ENCODE measurements at regions not wholly inside any gene's neighbourhood (a gene's known extent, or its start where the extent isn't known, plus 50 kb on each side); places are given as distances from the start of the nearest gene placed in this dataset.

DNA sequence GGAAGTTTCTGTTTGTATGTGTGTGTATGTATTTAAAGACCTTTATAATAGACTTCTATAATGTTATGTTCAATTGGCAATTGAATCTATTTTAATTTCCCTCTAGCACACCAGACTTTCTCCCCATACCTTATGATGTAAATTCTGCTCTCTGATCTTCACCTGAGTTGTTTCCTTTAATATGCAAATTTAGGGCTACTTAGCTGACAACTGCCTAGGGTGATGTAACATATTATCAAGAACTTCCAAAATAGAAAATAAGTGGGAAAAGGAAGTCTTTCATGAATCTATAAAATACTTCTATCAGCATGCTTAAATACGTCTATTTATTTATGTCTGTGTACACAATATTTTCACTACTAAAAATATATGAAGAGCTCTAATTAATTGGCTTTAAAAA, 923.5 kb upstream of the CDH10 start (continued):
- TF ChIP-seq REST (IDR thresholded peaks at IDR 0.05; ENCODE audit: low read depth, low read length) (no peak), GATA2 (CRISPR knock-in tag; IDR thresholded peaks at IDR 0.05) (no peak), ZBTB33 (IDR thresholded peaks at IDR 0.05; ENCODE audit: borderline replicate concordance, low read depth) (no peak), MEF2A (IDR thresholded peaks at IDR 0.05; ENCODE audit: borderline replicate concordance, low read depth) (no peak), NRF1 (IDR thresholded peaks at IDR 0.05; ENCODE audit: low read depth, low read length) (no peak), FOSL2 (IDR thresholded peaks at IDR 0.05; ENCODE audit: borderline replicate concordance, low read depth) (no peak)
- TF ChIP-seq, protein P1, sequence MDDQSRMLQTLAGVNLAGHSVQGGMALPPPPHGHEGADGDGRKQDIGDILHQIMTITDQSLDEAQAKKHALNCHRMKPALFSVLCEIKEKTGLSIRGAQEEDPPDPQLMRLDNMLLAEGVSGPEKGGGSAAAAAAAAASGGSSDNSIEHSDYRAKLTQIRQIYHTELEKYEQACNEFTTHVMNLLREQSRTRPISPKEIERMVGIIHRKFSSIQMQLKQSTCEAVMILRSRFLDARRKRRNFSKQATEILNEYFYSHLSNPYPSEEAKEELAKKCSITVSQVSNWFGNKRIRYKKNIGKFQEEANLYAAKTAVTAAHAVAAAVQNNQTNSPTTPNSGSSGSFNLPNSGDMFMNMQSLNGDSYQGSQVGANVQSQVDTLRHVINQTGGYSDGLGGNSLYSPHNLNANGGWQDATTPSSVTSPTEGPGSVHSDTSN (IDR thresholded peaks at IDR 0.05), result no peak

GRCh38 chr5:25567881-25568280, 923.1 kb upstream of the CDH10 start:
- CTCF ChIA-PET, result interaction anchor here (1.2 kb wide), 1 partner anchor 9 kb away, joined by 5 read pairs; no protein-coding TSS in a partner anchor
- TF ChIP-seq FOXJ3 (CRISPR knock-in tag; IDR thresholded peaks at IDR 0.05) (no peak), ZBTB33 (IDR thresholded peaks at IDR 0.05; ENCODE audit: borderline replicate concordance, low read depth) (no peak), JUND (IDR thresholded peaks at IDR 0.05) (no peak), EP300 (IDR thresholded peaks at IDR 0.05; ENCODE audit: borderline replicate concordance in 1 of 2, low read depth in 1 of 2, low read length in 1 of 2) (no peak), POLR2AphosphoS5 (IDR thresholded peaks at IDR 0.05; ENCODE audit: low read depth, low read length) (no peak), GATA2 (CRISPR knock-in tag; IDR thresholded peaks at IDR 0.05) (no peak), RXRA (IDR thresholded peaks at IDR 0.05; ENCODE audit: borderline replicate concordance, low read depth) (no peak), NFIC (IDR thresholded peaks at IDR 0.05; ENCODE audit: borderline replicate concordance) (no peak), TEAD4 (IDR thresholded peaks at IDR 0.05; ENCODE audit: borderline replicate concordance, insufficient read depth) (no peak), ELF1 (IDR thresholded peaks at IDR 0.05) (no peak), CHD2 (IDR thresholded peaks at IDR 0.05; ENCODE audit: low read length, partially characterized antibody) (no peak), TAF1 (IDR thresholded peaks at IDR 0.05; ENCODE audit: borderline replicate concordance, low read depth, low read length) (no peak), RCOR1 (IDR thresholded peaks at IDR 0.05; ENCODE audit: low read length) (no peak)
- TF ChIP-seq, protein P2, sequence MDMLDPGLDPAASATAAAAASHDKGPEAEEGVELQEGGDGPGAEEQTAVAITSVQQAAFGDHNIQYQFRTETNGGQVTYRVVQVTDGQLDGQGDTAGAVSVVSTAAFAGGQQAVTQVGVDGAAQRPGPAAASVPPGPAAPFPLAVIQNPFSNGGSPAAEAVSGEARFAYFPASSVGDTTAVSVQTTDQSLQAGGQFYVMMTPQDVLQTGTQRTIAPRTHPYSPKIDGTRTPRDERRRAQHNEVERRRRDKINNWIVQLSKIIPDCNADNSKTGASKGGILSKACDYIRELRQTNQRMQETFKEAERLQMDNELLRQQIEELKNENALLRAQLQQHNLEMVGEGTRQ (IDR thresholded peaks at IDR 0.05; ENCODE audit: borderline replicate concordance, low read depth, low read length), result no peak
- TF ChIP-seq, protein P3, sequence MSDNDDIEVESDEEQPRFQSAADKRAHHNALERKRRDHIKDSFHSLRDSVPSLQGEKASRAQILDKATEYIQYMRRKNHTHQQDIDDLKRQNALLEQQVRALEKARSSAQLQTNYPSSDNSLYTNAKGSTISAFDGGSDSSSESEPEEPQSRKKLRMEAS (IDR thresholded peaks at IDR 0.05; ENCODE audit: low read depth), result no peak

More at GRCh38 chr5:25567881-25568280, 923.1 kb upstream of the CDH10 start:
- H3K9me3 ChIP-seq, result no peaks in the 10 kb centered on the region
- no peak overlapping the region for H3K9ac ChIP-seq
- H3K27ac ChIP-seq (ENCODE audit: low read depth in 2 of 2, low read length in 1 of 2), result no peak overlapping the region
- no peaks in the 10 kb centered on the region for H3K36me3 ChIP-seq (replicated peaks in 1 of 2; ENCODE audit: control insufficient read depth in 1 of 2, insufficient read depth in 2 of 2, low read length in 1 of 2)
- no peak for DNase-seq
- POLR2A ChIA-PET, result no interaction called here
- WGBS (ENCODE audit: low lambda C conversion rate), result 18% methylated on average over 3 of the region's 3 CpGs
- H4K20me1 ChIP-seq (ENCODE audit: insufficient read depth), result no peaks in the 10 kb centered on the region
- H3K4me2 ChIP-seq, result no peak overlapping the region
- H3K9me2 ChIP-seq, result no peaks in the 10 kb centered on the region
- no peaks in the 10 kb centered on the region for H3K79me2 ChIP-seq (ENCODE audit: insufficient read depth)
- H3K4me3 ChIP-seq (ENCODE audit: low read depth in 2 of 2, low read length in 1 of 2), result no peak overlapping the region
- H3F3A ChIP-seq (replicated peaks; ENCODE audit: insufficient read depth), result no peaks in the 10 kb centered on the region
- H3K27me3 ChIP-seq (ENCODE audit: insufficient read depth), result no peaks in the 10 kb centered on the region
- H2AFZ ChIP-seq (ENCODE audit: low read depth), result no peak overlapping the region
- no peaks in the 10 kb centered on the region for H3K4me1 ChIP-seq (ENCODE audit: control insufficient read depth in 1 of 2, insufficient read depth in 2 of 2, low read depth in 1 of 2, low read length in 1 of 2)

Data from SK-N-SH (cell line).